Stomach (tissue), 4 donors: ENCODE measurements at regions not wholly inside any gene's neighbourhood (a gene's known extent, or its start where the extent isn't known, plus 50 kb on each side); places are given as distances from the start of the nearest gene placed in this dataset.

Experiments used
- EP300 ChIP-seq: sonication (generic); formaldehyde crosslinking; IDR thresholded peaks from one replicate; pipeline ENCODE4 v1.6.1; 2017; ENCODE audit warnings: antibody characterized with exemption
- POLR2A ChIP-seq, 4 donors: fragments of 450-650 bp; IDR thresholded peaks; one replicate each; pipeline ENCODE4 v1.6.1; 2016; ENCODE audit warnings: antibody characterized with exemption in 4 of 4, control low read depth in 2 of 4, mild to moderate bottlenecking in 1 of 4, moderate library complexity in 1 of 4
- POLR2AphosphoS5 ChIP-seq, 3 donors: sonication (generic); formaldehyde crosslinking; IDR thresholded peaks; one replicate each; pipeline ENCODE4 v1.6.1; 2016; ENCODE audit warnings: antibody characterized with exemption in 3 of 3

DNA sequence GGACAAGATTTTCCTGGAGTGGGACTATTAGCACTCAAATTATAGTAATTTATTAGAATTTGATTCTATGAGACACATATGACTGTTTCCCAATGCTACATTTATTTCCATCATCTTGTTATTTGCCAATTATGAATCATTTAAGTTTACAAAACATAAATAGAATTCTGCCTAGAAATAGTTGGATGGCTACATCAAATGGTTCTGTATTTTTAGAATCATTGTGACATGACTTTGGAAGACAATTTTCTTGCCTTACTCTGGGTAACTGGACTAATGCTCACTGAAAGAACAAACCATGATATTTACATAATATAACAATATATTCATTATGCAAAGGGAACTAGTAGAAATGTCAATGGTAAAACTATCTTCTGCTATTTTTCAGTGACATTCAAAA lies 173.5 kb downstream of the ZIC1 start:
- TF ChIP-seq POLR2A (IDR thresholded peaks at IDR 0.05) (no peak), POLR2AphosphoS5 (IDR thresholded peaks at IDR 0.05) (no peak), EP300 (no peak)
